ENCODE measurements at regions not wholly inside any gene's neighbourhood (a gene's known extent, or its start where the extent isn't known, plus 50 kb on each side); places are given as distances from the start of the nearest gene placed in this dataset.
"Not testable (repeated sequence)": the region's sequence is repeated elsewhere in the genome, so short reads cannot be mapped to it uniquely, and the experiment has no call there.

- TF ChIP-seq CTCF (conservative IDR thresholded peaks at IDR 0.05; ENCODE audit: low read depth, low read length) = no peak
- no peak overlapping the region for H3K4me3 ChIP-seq (IDR thresholded peaks at IDR 0.05; ENCODE audit: insufficient read depth, low read depth, low read length)
- no peaks in the 10 kb centered on the region for H3K27me3 ChIP-seq (ENCODE audit: insufficient read depth, low read depth)
- no peak overlapping the region for H3K4me2 ChIP-seq
- H3K4me1 ChIP-seq (ENCODE audit: low read depth, poor library complexity, severe bottlenecking) = peaks cover 27% of the 10 kb centered on the region
- no peaks in the 10 kb centered on the region for H3K36me3 ChIP-seq (ENCODE audit: insufficient read depth)
- no peaks in the 10 kb centered on the region for H3K79me2 ChIP-seq (ENCODE audit: insufficient read depth, low read depth)
- H2AFZ ChIP-seq (ENCODE audit: low read depth) = no peak overlapping the region
- H3K9ac ChIP-seq = no peak overlapping the region
- no peaks in the 10 kb centered on the region for H4K20me1 ChIP-seq (ENCODE audit: insufficient read depth)
- no peak overlapping the region for H3K27ac ChIP-seq
Observed at GRCh38 chr10:53166325-53166724, 393.7 kb upstream of the MBL2 start.

- no peak for TF ChIP-seq CTCF (conservative IDR thresholded peaks at IDR 0.05; ENCODE audit: low read depth, low read length)
- H3K4me3 ChIP-seq (IDR thresholded peaks at IDR 0.05; ENCODE audit: insufficient read depth, low read depth, low read length) = no peak overlapping the region
Observed at GRCh38 chr10:53162856-53163255, 390.3 kb upstream of the MBL2 start.

GRCh38 chr10:53161231-53161630 lies 388.6 kb upstream of the MBL2 start:
- TF ChIP-seq CTCF (conservative IDR thresholded peaks at IDR 0.05; ENCODE audit: low read depth, low read length) = no peak
- no peak overlapping the region for H3K4me2 ChIP-seq
- H4K20me1 ChIP-seq (ENCODE audit: insufficient read depth) = no peaks in the 10 kb centered on the region
- no peaks in the 10 kb centered on the region for H3K36me3 ChIP-seq (ENCODE audit: insufficient read depth)
- peaks cover 27% of the 10 kb centered on the region for H3K4me1 ChIP-seq (ENCODE audit: low read depth, poor library complexity, severe bottlenecking)
- no peak overlapping the region for H3K4me3 ChIP-seq (IDR thresholded peaks at IDR 0.05; ENCODE audit: insufficient read depth, low read depth, low read length)
- H3K79me2 ChIP-seq (ENCODE audit: insufficient read depth, low read depth) = no peaks in the 10 kb centered on the region
- no peak overlapping the region for H3K9ac ChIP-seq
- H2AFZ ChIP-seq (ENCODE audit: low read depth) = no peak overlapping the region
- H3K27ac ChIP-seq = no peak overlapping the region
- H3K27me3 ChIP-seq (ENCODE audit: insufficient read depth, low read depth) = no peaks in the 10 kb centered on the region

More at GRCh38 chr10:53162856-53163255, 390.3 kb upstream of the MBL2 start:
- H3K27ac ChIP-seq = no peak overlapping the region
- H4K20me1 ChIP-seq (ENCODE audit: insufficient read depth) = no peaks in the 10 kb centered on the region
- no peak overlapping the region for H3K9ac ChIP-seq
- H3K79me2 ChIP-seq (ENCODE audit: insufficient read depth, low read depth) = no peaks in the 10 kb centered on the region
- H3K27me3 ChIP-seq (ENCODE audit: insufficient read depth, low read depth) = no peaks in the 10 kb centered on the region
- H3K4me2 ChIP-seq = no peak overlapping the region
- H3K4me1 ChIP-seq (ENCODE audit: low read depth, poor library complexity, severe bottlenecking) = peaks cover 36% of the 10 kb centered on the region
- H3K36me3 ChIP-seq (ENCODE audit: insufficient read depth) = no peaks in the 10 kb centered on the region
- no peak overlapping the region for H2AFZ ChIP-seq (ENCODE audit: low read depth)

GRCh38 chr10:53155674-53156073 lies 383.1 kb upstream of the MBL2 start:
- not testable (repeated sequence) for H3K27ac ChIP-seq; H3K9ac ChIP-seq; H3K4me1 ChIP-seq (ENCODE audit: low read depth, poor library complexity, severe bottlenecking); H3K79me2 ChIP-seq (ENCODE audit: insufficient read depth, low read depth); H3K4me3 ChIP-seq (IDR thresholded peaks at IDR 0.05; ENCODE audit: insufficient read depth, low read depth, low read length); H3K36me3 ChIP-seq (ENCODE audit: insufficient read depth); H4K20me1 ChIP-seq (ENCODE audit: insufficient read depth); H3K27me3 ChIP-seq (ENCODE audit: insufficient read depth, low read depth); H2AFZ ChIP-seq (ENCODE audit: low read depth); H3K4me2 ChIP-seq

GRCh38 chr10:53153831-53154230 lies 381.2 kb upstream of the MBL2 start:
- Histone ChIP-seq H3K4me2 (no peak overlapping the region), H3K36me3 (ENCODE audit: insufficient read depth) (no peaks in the 10 kb centered on the region), H3K4me1 (ENCODE audit: low read depth, poor library complexity, severe bottlenecking) (no peaks in the 10 kb centered on the region), H4K20me1 (ENCODE audit: insufficient read depth) (no peaks in the 10 kb centered on the region), H3K4me3 (IDR thresholded peaks at IDR 0.05; ENCODE audit: insufficient read depth, low read depth, low read length) (no peak overlapping the region), H3K9ac (no peak overlapping the region), H2AFZ (ENCODE audit: low read depth) (no peak overlapping the region), H3K79me2 (ENCODE audit: insufficient read depth, low read depth) (no peaks in the 10 kb centered on the region), H3K27ac (no peak overlapping the region), H3K27me3 (ENCODE audit: insufficient read depth, low read depth) (no peaks in the 10 kb centered on the region)
- no peak for TF ChIP-seq CTCF (conservative IDR thresholded peaks at IDR 0.05; ENCODE audit: low read depth, low read length)

All from KMS-11 (cell line).